ENCODE measurements at regions not wholly inside any gene's neighbourhood (a gene's known extent, or its start where the extent isn't known, plus 50 kb on each side); places are given as distances from the start of the nearest gene placed in this dataset.
"Not testable (repeated sequence)": the region's sequence is repeated elsewhere in the genome, so short reads cannot be mapped to it uniquely, and the experiment has no call there.

- no peak for ATAC-seq
Measured at GRCh38 chr14:41549821-41550607, 56.7 kb upstream of the LRFN5 start.

GRCh38 chr14:41549282-41549681 lies 57.4 kb upstream of the LRFN5 start:
- ATAC-seq, result no peak

GRCh38 chr14:41548666-41549065 lies 58.0 kb upstream of the LRFN5 start:
- ATAC-seq, result no peak

- ATAC-seq, result no peak
Measured at GRCh38 chr14:41541333-41541732, 65.3 kb upstream of the LRFN5 start.

GRCh38 chr14:41532255-41532654 lies 74.4 kb upstream of the LRFN5 start:
- ATAC-seq, result no peak

- ATAC-seq, result no peak
Measured at GRCh38 chr14:41521891-41522290, 84.8 kb upstream of the LRFN5 start.

GRCh38 chr14:41518030-41518429 lies 88.6 kb upstream of the LRFN5 start:
- not testable (repeated sequence) for ATAC-seq

GRCh38 chr14:41506552-41506951 lies 100.1 kb upstream of the LRFN5 start:
- ATAC-seq, result no peak

GRCh38 chr14:41505491-41505890 lies 101.2 kb upstream of the LRFN5 start:
- ATAC-seq, result no peak

GRCh38 chr14:41498959-41499358 lies 107.7 kb upstream of the LRFN5 start:
- ATAC-seq, result no peak

- ATAC-seq, result no peak
Measured at GRCh38 chr14:41490323-41490722, 116.4 kb upstream of the LRFN5 start.

- ATAC-seq, result no peak
Measured at GRCh38 chr14:41489315-41489972, 117.2 kb upstream of the LRFN5 start.

GRCh38 chr14:41488401-41488800 lies 118.3 kb upstream of the LRFN5 start:
- ATAC-seq, result no peak

GRCh38 chr14:41482861-41483260 lies 123.8 kb upstream of the LRFN5 start:
- ATAC-seq, result no peak

GRCh38 chr14:41476526-41476925 lies 130.2 kb upstream of the LRFN5 start:
- no peak for ATAC-seq

GRCh38 chr14:41461380-41461779 lies 145.3 kb upstream of the LRFN5 start:
- no peak for ATAC-seq

GRCh38 chr14:41457393-41457792 lies 149.3 kb upstream of the LRFN5 start:
- ATAC-seq, result no peak

GRCh38 chr14:41449066-41449465 lies 157.6 kb upstream of the LRFN5 start:
- no peak for ATAC-seq

- no peak for ATAC-seq
Measured at GRCh38 chr14:41446008-41446407, 160.7 kb upstream of the LRFN5 start.

- ATAC-seq, result no peak
Measured at GRCh38 chr14:41423503-41423902, 183.2 kb upstream of the LRFN5 start.

GRCh38 chr14:41421308-41421707 lies 185.4 kb upstream of the LRFN5 start:
- not testable (repeated sequence) for ATAC-seq

GRCh38 chr14:41419709-41420108 lies 187.0 kb upstream of the LRFN5 start:
- ATAC-seq, result no peak

GRCh38 chr14:41418851-41419250 lies 187.8 kb upstream of the LRFN5 start:
- ATAC-seq, result no peak

- ATAC-seq, result no peak
Measured at GRCh38 chr14:41409806-41410205, 196.9 kb upstream of the LRFN5 start.

GRCh38 chr14:41404126-41404525 lies 202.6 kb upstream of the LRFN5 start:
- ATAC-seq, result no peak
